ENCODE measurements at regions not wholly inside any gene's neighbourhood (a gene's known extent, or its start where the extent isn't known, plus 50 kb on each side); places are given as distances from the start of the nearest gene placed in this dataset.

- no peak overlapping the region for H3K4me3 ChIP-seq (ENCODE audit: low read depth, low read length)
- TF ChIP-seq CTCF (IDR thresholded peaks at IDR 0.05; ENCODE audit: insufficient read depth, low read length): no peak
- no peak for DNase-seq (ENCODE audit: low read depth)
Measured at GRCh38 chr12:132411457-132411856, 78.5 kb upstream of the FBRSL1 start.

GRCh38 chr12:132410849-132411248 is 79.1 kb upstream of the FBRSL1 start:
- TF ChIP-seq CTCF (IDR thresholded peaks at IDR 0.05; ENCODE audit: insufficient read depth, low read length): no peak
- no peak overlapping the region for H3K4me3 ChIP-seq (ENCODE audit: low read depth, low read length)
- no peak for DNase-seq (ENCODE audit: low read depth)

- no peak for DNase-seq (ENCODE audit: low read depth)
- H3K4me3 ChIP-seq (ENCODE audit: low read depth, low read length): no peak overlapping the region
- no peak for TF ChIP-seq CTCF (IDR thresholded peaks at IDR 0.05; ENCODE audit: insufficient read depth, low read length)
Measured at GRCh38 chr12:132410296-132410625, 79.7 kb upstream of the FBRSL1 start.

- TF ChIP-seq CTCF (IDR thresholded peaks at IDR 0.05; ENCODE audit: insufficient read depth, low read length): no peak
- DNase-seq (ENCODE audit: low read depth): no peak
- no peak overlapping the region for H3K4me3 ChIP-seq (ENCODE audit: low read depth, low read length)
Measured at GRCh38 chr12:132409495-132410295, 80.3 kb upstream of the FBRSL1 start.

- DNase-seq (ENCODE audit: low read depth): no peak
- no peak overlapping the region for H3K4me3 ChIP-seq (ENCODE audit: low read depth, low read length)
- TF ChIP-seq CTCF (IDR thresholded peaks at IDR 0.05; ENCODE audit: insufficient read depth, low read length): no peak
Measured at GRCh38 chr12:132408626-132409494, 79.5 kb upstream of the GALNT9 start.

GRCh38 chr12:132407992-132408391 is 78.6 kb upstream of the GALNT9 start:
- TF ChIP-seq CTCF (IDR thresholded peaks at IDR 0.05; ENCODE audit: insufficient read depth, low read length): no peak
- no peak overlapping the region for H3K4me3 ChIP-seq (ENCODE audit: low read depth, low read length)
- no peak for DNase-seq (ENCODE audit: low read depth)
